Stimulated activated naive CD8-positive, alpha-beta T cell treated with anti-CD3 and anti-CD28 coated beads, Interleukin-15, Interleukin-2, amounts not matched to agents 100 U/mL and 50 U/mL, for 24 hours (primary cell): ENCODE measurements at regions not wholly inside any gene's neighbourhood (a gene's known extent, or its start where the extent isn't known, plus 50 kb on each side); places are given as distances from the start of the nearest gene placed in this dataset.

Experiments used
- ATAC-seq: fragments of 150-1000 bp; cut with Tn5 transposase; one replicate; pipeline ENCODE4 v1.10.0; 2021
- DNase-seq: peaks from one replicate; pipeline ENCODE4 v3.0.0; 2021

- DNase-seq (no peak), ATAC-seq (no peak)
Observed at GRCh38 chr10:125398270-125398669, 237.9 kb upstream of the CTBP2 start.

GRCh38 chr10:125397608-125398007 lies 237.2 kb upstream of the CTBP2 start:
- no peak for ATAC-seq
- DNase-seq: no peak

- DNase-seq (no peak), ATAC-seq (no peak)
Observed at GRCh38 chr10:125396676-125397075, 236.3 kb upstream of the CTBP2 start.

GRCh38 chr10:125392609-125393008 lies 232.2 kb upstream of the CTBP2 start:
- DNase-seq (no peak), ATAC-seq (no peak)

- no peak for ATAC-seq
- no peak for DNase-seq
Observed at GRCh38 chr10:125392154-125392553, 231.8 kb upstream of the CTBP2 start.

- ATAC-seq (no peak), DNase-seq (no peak)
Observed at GRCh38 chr10:125389648-125390047, 229.3 kb upstream of the CTBP2 start.

GRCh38 chr10:125379592-125379991 lies 219.2 kb upstream of the CTBP2 start:
- ATAC-seq (no peak), DNase-seq (no peak)

- ATAC-seq (no peak), DNase-seq (no peak)
Observed at GRCh38 chr10:125377368-125377767, 217.0 kb upstream of the CTBP2 start.

- DNase-seq (no peak), ATAC-seq (no peak)
Observed at GRCh38 chr10:125375210-125375609, 214.8 kb upstream of the CTBP2 start.

- DNase-seq: no peak
- ATAC-seq: no peak
Observed at GRCh38 chr10:125373546-125373945, 213.2 kb upstream of the CTBP2 start.

GRCh38 chr10:125370578-125370977 lies 210.2 kb upstream of the CTBP2 start:
- DNase-seq: no peak
- ATAC-seq: no peak

GRCh38 chr10:125369382-125370326 lies 209.3 kb upstream of the CTBP2 start:
- DNase-seq (no peak), ATAC-seq (no peak)

- no peak for ATAC-seq
- no peak for DNase-seq
Observed at GRCh38 chr10:125368146-125368545, 207.8 kb upstream of the CTBP2 start.

- no peak for ATAC-seq
- no peak for DNase-seq
Observed at GRCh38 chr10:125363791-125364190, 203.4 kb upstream of the CTBP2 start.

- ATAC-seq: no peak
- no peak for DNase-seq
Observed at GRCh38 chr10:125362950-125363349, 202.6 kb upstream of the CTBP2 start.

- DNase-seq: no peak
- no peak for ATAC-seq
Observed at GRCh38 chr10:125359401-125359800, 199.0 kb upstream of the CTBP2 start.

- no peak for ATAC-seq
- no peak for DNase-seq
Observed at GRCh38 chr10:125355657-125356056, 195.3 kb upstream of the CTBP2 start.

GRCh38 chr10:125350519-125350918 lies 190.2 kb upstream of the CTBP2 start:
- no peak for ATAC-seq
- no peak for DNase-seq

- DNase-seq (no peak), ATAC-seq (no peak)
Observed at GRCh38 chr10:125348536-125348935, 188.2 kb upstream of the CTBP2 start.

GRCh38 chr10:125344573-125345171 lies 184.3 kb upstream of the CTBP2 start:
- DNase-seq: no peak
- ATAC-seq: no peak

- DNase-seq: no peak
- ATAC-seq: no peak
Observed at GRCh38 chr10:125343983-125344382, 183.6 kb upstream of the CTBP2 start.

GRCh38 chr10:125343118-125343925 lies 183.0 kb upstream of the CTBP2 start:
- no peak for DNase-seq
- no peak for ATAC-seq

- DNase-seq (no peak), ATAC-seq (no peak)
Observed at GRCh38 chr10:125341611-125342010, 181.2 kb upstream of the CTBP2 start.
